CD4-positive, alpha-beta T cell treated with Interleukin-1 beta for 1 hour (primary cell): ENCODE measurements at regions not wholly inside any gene's neighbourhood (a gene's known extent, or its start where the extent isn't known, plus 50 kb on each side); places are given as distances from the start of the nearest gene placed in this dataset.

Experiments
- DNase-seq, 2 donors: peaks; one replicate each; pipeline ENCODE4 v3.0.0-alpha.2; 2020 to 2022

DNA sequence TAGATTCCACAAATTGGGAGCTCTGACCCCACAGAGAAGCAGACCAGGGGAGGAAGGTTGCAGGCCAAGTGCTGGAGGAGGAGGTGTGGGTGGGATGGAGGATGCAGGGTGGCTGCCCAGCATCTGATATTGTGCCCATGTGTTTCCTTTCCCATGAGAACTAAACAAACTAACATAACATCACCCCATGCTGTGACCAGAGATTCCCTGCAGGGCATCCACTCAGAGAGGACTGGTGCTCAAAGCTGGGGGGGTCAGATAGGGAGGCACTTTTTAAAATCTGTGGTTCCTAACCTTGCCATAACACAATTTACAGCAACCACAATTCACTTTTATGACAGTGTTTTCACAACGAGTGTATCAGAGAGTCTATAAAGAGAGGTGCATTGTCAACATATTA is 1277.6 kb downstream of the AACS start:
- DNase-seq: no peak

DNA sequence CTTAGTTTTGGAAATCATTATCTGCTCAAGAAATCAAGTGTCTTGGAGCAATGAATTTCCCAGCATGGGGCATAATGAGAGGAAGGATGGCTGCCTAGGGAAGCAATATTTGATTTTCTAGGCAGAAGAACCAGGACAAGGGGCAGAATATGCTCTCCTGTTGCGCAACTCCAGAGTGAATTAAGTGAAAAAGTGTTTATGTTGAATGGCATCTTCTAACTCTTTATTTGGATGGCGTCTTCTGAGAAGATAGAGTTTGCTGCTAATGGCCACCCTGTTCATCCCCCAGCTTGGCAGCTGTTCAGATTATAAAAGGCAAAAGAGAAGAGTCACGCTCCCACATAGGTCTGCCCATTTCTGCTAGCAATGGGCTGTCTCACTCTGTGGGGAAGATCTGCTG is 1278.1 kb downstream of the AACS start:
- DNase-seq: no peak

DNA sequence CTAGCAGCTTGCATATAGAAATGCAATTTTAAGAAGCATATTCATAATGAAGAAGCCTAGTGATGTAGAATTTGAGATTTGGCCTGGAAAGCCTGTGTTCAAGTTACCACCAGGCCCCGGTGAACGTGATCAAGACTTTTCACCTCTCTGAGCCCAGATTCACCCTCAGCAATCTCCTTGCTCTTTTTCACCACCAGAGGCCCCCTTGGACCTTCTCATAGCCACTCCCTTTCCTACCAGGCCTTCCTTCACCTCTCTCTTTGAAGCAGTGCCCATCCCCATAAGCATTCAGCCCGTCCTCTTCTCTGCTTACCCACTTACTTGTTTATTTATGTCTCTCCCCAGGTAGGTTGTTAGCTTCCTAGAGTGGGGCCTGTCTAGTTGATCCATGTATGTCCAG is 1280.9 kb downstream of the AACS start:
- DNase-seq: no peak

DNA sequence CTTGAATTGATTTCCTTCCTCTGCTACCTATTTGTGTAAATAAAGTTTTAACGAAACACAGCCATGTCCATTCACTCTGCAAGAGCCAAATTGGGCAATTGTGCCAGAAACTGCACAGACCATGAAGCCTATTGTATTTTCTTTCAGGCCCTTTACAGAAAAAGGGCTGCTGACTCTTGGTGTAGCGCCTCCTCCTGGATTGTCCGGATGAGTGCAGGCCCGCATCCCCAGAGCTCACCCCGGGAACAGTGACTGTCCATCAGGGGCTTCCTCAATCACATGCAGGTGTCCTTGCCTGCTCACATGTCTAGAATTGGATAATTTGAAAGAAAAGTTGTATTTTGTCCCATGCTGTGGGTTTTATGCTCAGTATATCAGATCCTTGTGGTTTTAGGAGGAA is 1282.2 kb downstream of the AACS start:
- no peak for DNase-seq

DNA sequence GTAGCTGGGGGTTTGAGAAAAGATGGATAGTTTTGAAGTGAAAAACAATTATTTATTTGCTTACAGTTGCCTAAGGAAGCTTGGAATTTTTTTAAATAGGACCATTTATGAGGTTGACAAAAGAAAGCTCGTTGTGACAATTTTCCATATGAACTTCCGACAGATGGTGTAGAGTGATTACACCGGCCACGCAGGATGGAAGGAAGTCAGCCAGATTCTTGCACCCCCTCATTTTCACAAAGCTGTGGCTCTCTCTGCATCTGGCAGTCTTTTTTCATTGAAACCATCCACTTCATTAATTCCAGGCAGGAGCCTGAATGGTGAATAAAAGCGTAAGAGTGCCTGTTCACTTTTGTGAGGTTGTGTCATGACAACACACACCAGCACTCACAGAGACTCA is 1284.1 kb downstream of the AACS start:
- no peak for DNase-seq

DNA sequence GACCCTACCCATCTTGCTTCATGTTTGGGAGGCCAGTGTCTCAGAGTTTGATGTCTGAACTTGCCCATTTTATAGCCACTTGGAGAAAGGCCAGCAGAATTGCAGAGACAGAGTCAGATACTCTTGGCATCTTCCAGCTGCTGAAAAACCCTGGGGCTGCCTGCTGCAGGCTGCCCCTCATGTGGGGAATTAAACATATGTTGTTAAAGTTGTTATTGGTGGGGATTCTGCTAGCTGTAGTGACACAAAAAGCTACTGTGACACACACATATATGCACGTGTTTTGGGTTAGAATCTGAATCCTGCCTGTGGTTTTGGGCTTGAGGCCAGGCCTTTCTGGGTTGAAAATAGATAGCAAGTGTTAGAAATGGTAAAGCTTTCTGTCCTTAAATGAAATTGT is 1288.4 kb downstream of the AACS start:
- no peak for DNase-seq

DNA sequence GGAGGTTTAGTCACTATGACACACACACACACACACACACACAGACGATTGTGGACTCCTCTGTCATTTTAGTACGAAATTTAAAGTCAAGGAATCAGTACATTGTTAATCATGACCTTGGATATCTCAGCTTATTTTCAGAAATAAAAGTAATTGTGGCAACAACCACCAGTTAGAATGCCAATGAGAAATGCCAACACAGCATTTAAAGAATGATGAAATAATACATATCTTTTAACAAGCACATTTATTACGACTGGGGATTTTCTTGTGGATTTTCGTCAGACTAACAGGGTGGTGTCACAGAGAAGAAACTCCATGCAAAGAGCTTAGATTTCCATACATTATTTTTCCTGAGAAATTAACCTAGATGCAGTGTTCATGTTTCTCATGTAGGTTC is 1289.4 kb downstream of the AACS start:
- DNase-seq: no peak

DNA sequence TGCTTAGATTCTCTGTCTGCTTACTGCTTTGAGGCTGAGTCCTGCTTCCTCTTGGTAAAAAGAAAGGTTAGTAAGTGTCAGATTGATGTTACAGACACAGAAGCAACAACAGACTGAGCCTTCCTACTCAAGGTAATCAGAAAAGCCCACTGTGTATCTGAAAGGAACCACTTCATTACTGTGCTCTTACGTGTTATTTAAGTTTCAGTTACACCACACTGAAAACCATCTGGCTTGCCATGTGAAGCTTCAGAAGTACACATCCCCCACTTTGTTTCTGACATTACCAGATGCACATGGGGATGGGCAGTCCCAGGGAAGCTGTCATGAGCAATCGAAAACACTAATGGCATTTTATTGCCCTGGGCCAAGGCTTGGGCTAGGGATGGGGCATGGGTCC is 1290.1 kb downstream of the AACS start:
- DNase-seq: no peak

DNA sequence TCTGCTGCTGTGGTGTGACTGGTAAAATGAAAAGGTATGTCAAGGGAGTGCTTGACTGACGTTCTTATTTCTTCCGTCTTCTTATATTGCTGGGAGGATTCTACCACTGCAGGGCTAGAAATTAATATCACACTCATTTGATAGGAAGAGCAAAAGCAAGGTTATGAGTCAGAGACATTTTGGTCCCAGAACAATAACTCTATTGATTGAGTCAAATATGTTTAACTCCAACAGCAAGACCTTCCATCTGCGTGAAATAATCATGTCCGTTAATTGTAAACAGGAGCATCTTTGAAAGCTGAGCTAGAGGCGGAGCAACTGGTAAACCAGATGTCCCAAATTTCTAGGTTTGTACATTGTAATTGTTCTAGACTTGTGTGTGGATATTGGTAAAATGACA is 1293.6 kb downstream of the AACS start:
- no peak for DNase-seq

DNA sequence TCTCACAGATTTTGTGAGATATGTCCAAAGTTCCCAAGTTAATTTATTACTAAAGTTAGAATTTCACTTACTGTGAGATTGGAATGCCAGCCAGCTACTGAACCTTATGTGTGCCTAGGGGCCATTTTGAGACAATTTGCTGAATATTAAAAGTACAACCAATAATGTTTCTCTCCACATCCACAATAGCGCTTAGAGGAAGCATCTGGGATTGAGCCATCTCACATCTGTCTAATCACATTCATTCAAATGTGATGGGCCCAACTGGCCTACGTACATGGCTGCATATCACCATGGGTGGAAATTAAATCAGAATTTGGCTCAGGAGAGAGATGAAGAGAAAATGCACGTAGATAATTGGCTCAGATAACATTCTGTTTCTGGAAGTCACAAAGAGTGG is 1294.0 kb downstream of the AACS start:
- DNase-seq: no peak

DNA sequence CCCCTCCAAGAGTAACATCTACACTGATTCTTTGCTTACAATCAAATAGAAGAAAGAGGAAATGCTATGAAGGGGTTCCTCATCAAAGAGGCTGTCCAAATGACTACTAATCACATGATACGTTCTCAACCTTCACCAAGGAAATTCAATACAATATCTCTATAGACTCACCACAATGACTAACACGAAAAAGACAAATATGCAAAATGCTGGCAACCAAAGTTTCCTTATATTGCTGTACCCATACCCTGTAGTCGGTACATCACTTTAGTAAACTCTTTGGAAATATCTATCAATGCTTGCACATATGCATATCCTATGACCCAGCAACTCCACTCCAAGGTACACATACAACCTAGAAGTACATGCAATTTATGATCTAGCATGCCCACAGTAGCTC is 1296.6 kb downstream of the AACS start:
- DNase-seq: no peak

DNA sequence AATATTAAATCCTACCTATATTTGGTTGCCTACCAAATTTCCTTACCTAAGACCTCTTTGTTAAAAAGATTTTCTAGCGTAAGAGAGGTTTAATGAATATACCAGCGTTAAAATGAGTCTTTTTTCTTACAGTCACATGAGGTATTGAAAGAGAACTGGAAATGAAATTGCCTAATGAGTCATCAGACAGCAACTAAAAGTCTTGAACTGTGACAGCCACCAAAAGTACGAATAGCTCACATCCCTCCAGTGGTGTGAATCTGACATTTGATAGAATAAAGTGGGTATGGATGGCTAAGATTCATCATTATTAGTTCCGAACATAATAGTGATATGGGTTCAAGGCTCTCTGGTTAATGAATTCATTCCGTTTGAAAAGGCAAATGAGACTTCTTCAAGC is 1297.3 kb downstream of the AACS start:
- no peak for DNase-seq

DNA sequence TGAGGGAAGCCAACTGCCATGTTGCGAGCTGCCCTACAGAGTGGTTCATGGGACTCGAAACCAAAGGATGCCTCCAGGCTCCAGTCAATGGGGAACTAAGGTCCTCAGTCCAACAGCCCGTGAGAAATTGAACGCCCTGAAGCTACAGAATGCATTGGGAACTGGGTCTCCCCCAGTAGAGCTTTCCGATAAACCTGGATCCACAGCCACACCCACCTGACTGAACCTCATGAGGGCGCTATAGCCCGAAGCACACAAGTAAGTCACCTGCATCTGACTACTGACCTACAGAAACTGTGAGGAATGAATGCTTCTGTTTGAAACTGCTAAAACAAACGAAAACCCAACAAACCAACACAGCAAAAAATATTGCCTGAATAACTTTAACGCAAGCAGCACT is 1297.7 kb downstream of the AACS start:
- DNase-seq: no peak

DNA sequence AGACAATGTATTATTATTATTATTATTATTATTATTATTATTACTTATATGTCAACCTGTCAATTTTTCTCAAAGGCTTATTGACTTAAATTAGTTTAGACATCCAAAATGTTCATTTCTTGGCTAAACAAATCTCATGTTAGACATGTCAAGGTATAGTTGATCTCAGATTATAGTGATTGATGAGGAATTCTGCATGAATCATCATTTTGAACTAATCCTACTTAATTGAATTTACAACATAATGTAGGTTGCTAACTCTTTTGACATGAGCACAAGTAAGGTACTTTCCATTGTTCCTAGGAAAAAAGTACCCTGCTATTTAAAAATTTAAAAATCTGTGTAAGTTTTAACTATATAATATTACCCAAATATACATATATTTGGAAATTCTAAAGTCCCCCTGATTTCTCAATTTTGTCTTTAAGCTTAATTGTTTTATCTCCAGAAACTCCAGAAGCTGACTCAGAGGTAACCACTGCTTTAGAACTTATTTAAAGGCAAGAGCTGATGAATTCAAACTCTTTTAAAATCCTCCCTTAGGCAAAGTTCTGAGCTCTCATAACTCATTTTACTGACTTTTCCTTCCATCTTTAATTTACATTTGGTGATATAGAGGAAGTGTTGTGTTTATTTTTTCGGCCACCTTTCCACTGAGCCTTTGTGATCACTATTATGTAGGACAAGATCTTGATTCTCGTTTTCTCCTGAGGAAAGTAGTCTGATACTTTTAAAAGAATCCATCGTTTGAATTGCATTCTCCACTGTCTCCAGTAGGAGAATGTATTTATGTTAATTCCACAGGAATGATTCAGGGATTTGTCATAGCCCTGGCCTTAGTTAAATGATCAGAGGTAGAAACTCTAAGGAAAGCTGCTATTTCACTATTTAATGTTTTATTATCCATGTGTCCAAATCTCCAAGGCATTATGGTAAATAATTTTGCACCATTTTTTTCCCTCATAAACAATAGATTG is 1304.5 kb downstream of the AACS start:
- no peak for DNase-seq

DNA sequence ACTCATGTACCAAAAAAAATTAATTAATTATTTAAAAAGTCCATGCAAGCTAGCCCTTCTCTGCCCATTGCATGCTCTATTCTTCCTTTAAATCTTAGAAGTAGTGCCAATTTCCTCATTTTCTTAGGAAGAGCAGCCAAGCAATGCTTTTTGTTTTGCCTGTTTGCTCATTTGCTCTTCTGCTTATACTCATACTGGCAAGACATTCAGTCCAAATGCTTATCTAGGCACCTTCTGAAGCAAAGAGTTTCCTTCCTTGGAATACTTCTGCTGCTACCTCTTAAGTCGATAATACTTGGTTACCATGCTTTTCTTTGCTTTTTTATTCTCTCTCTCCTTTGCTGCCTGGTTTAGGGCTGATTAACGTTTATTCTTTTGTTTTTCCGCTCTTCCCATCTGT is 1318.3 kb downstream of the AACS start:
- DNase-seq: no peak

DNA sequence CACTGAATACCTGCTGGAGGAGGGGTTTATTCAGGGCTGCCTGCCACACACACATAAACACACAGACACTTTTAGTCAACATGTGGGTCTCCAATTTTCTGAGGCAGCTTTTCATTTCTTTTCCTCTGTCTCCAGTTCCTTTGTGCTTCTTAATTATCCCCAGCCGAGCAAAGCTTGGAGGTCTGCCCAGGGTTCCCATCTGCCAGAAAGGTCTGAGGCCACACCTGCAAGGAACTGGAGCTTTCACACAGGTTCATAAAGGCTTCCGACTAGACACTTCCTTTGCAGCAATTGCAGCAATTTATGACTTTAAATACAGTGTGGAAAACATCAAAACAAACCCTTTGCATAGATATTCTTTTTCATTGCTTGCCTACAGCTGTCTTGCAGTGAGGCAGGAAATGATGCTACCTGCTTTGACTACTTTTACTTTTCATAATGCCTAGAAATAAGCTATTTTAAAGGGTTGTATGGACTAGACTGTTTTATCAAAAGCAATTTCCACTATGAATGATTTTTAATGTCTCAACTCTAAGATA is 1318.9 kb downstream of the AACS start:
- DNase-seq: no peak

DNA sequence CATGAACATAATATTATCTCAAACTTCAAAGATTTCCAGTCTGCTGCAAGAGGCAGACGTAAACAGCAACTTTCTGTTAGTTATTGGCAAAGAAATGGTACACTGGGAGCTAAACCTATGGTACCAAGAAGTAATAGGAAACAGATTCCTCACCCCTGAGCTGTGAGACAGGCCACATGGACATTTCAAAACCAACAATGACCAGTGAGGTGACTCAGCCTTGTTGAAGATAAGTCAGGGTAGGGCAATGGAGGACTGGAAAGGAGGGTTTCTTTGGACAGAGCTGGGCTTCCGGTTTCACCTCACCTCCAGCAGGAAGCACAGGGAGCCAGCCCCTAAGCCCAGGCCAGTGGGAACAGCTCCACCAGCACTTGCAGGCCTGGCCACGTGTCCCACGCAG is 1320.5 kb downstream of the AACS start:
- no peak for DNase-seq

DNA sequence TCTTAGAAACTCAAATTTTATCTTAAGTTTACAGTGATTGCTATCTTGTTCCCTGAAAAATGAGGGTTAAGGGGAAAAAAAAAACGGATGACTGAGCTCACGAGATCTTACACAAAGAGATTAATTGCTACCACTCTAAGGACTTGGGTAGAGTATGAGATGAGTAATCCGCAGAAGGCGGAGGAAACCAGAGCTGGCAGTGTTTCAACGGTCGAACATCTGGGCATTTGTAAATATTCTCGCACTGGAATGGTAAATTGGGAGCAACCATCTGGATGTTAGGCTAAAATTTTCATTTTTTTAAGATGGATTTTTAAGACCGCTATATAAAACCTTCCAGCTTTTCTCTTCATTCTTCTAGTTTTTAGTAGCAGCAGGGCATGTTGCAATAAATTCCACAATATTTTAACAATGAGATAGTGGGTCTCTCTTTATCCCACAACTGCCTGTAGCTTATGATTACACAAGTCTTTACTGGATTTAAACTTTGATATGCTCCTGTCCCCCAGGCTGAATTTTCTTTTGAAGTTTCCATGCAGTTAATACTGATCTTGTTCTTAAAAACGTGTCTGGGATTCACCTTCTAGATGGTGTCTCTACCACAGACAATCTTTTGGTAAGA is 1324.1 kb downstream of the AACS start:
- DNase-seq: no peak

DNA sequence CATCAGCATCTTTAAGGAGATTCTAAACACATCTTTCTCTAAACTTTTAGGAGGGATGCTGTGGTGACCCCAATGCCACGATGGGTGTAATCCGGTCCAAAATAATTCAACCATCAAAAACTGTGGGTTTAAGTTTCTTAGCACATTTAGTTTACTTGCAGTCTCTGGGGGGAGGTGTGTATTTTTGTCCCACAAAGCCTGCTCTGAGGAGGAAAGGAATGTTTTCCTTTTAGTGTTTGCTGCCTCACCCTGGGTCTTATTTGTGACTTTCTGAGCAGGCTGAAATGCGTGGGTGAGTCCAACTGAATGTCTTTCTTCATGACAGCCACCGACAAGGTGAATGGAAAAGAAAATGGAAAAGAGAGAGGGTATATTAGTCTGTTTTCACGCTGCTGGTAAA is 1324.7 kb downstream of the AACS start:
- DNase-seq: no peak

DNA sequence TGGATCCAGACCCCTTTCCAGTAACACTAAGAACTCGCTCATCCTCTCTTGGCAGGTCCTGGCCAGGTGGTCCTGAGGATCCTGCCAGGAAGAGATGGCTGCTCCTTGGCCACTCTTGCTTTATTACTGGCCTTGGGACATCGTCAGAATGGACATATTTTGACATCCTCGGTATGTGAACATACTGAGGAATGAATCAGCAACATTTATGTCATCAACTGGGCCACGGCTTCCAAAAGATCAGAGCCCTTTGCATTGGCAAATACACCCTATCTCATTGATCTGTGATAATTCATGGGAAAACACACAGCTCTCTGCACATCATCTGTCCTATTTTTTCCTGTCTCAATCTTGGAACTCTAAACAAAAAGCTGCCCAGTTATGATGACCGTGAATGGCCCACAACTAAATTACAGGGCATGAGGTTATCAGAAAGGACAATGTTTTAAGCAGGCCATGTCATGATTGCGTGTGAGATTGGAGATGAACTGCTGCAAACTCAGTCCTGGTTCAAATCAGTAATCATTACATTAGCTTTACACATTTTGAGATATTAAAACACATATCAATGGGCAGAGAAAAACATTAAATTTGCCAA is 1325.8 kb downstream of the AACS start:
- DNase-seq: no peak

DNA sequence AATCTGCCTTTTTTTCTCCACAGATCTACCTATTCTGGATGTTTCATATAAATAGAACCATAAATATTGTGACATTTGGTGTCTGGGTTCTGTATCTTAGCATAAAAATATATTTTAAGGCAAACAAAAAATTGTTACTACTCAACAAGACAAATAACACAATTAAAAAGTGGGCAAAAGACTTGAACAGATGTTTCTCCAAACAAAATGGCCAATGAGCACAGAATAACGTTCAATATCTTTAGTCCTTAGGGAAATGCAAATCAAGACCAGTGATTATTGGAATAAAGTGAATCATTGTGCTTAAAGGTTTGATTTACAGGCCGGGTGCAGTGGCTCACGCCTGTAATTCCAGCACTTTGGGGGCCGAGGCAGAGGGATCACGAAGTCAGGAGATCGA is 1331.3 kb downstream of the AACS start:
- no peak for DNase-seq

DNA sequence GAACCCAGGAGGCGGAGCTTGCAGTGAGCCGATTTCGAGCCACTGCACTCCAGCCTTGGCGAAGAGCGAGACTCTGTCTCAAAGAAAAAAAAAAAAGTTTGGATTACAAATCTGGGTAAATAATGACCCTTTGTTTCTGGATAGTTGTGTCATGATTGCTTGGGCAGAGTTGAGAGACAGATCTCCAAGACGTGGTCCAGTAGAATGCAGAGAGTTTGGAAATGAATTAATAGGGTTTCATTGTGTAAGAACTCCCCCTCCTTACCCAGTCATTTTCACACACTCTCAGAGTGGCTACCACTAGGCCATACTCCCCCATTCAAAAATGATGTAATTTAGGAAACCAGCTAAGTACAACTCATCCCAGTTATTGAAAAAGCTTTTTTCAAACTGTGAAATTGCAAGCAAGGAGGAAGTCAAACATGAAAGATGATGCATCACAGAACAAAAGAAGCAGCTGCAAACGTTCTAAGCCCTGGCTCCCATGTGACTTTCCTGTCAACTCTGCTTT is 1331.9 kb downstream of the AACS start:
- no peak for DNase-seq

DNA sequence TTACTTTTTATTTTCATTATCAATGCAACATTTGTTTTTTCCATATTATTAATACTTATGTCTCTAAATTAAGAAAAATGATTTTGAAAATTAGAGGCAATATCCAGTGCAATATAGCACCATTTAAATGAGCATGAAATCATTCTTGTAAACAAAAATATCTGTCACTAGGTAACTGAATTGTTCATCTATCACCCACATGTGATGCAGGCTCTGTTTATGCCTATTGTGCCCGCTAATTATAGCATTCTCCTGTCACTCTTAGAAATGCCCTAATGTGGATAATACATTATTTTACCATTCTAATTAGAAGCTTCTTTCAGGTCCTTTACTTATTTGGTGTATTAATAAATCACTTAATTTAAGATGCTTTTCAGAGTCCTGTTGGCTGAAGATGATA is 1332.4 kb downstream of the AACS start:
- no peak for DNase-seq

DNA sequence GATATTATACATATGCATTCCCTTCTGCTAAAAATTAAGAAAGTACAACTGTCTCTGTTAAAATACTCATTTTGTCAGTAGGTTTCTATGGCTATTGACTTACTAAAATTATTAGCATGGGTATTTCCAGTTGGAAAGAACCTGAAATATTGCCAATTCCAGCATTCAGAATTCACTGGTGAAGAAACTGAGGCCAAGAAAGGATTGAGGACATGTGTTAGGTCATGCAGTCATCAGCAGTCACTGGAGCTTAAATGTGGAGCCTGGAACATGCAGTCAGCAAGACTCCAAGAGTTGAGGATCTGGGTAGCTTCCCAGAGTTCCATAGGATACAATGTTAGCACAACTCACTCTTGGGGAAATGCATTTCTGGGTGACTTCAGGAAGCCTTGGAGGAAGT is 1335.6 kb downstream of the AACS start:
- no peak for DNase-seq
